Right cardiac atrium (tissue), 5 donors: ENCODE measurements at regions not wholly inside any gene's neighbourhood (a gene's known extent, or its start where the extent isn't known, plus 50 kb on each side); places are given as distances from the start of the nearest gene placed in this dataset.

Experiments
- ATAC-seq, 2 donors: fragments of 200-7000 bp; cut with Tn5 transposase; one replicate each; pipeline versions ENCODE4 v1.8.0 to v1.9.1; 2020; ENCODE audit warnings: moderate library complexity in 2 of 2, mild to moderate bottlenecking in 1 of 2
- DNase-seq, 3 donors: peaks; one replicate each; pipeline ENCODE4 v3.0.0-alpha.2; 2020
- H3K27ac ChIP-seq: one replicate; pipeline ENCODE4 v1.5.1; 2013; ENCODE audit warnings: mild to moderate bottlenecking, low read length, control low read depth, moderate library complexity
- H3K27me3 ChIP-seq: one replicate; pipeline ENCODE4 v1.6.1; 2013; ENCODE audit not compliant: control insufficient read depth, insufficient read depth
- H3K4me1 ChIP-seq: one replicate; pipeline ENCODE4 v1.6.1; 2013; ENCODE audit warnings: low read length; ENCODE audit not compliant: control insufficient read depth, insufficient read depth
- H3K4me3 ChIP-seq: one replicate; pipeline ENCODE4 v1.5.1; 2013; ENCODE audit warnings: low read length, control low read depth
- H3K9me3 ChIP-seq: one replicate; pipeline ENCODE4 v1.6.1; 2013; ENCODE audit warnings: low read length; ENCODE audit not compliant: control insufficient read depth
- WGBS: extraction: QIAGEN DNeasy Blood & Tissue Kit; methylation state at CpG from one replicate; pipeline ENCODE4 v1.1.7; 2013; 5-methylcytosine and 5-hydroxymethylcytosine counted together
- intact Hi-C, 4 donors: fragments of 100-400 bp; cut with DNase I; formaldehyde crosslinking; loops; one replicate each; pipeline versions ENCODE4 v1.11.0 to v1.14.0; 2022 to 2023
- donor health status: healthy with polysubstance abuse.
- donor health status: DM: no; HTN: yes; CAD: no.
- donor health status: DM: no; HTN: no; CAD: no.
- donor health status: DM: no; HTN: yes; CAD: no; lungs with severe emphysema.
- donor health status: DM: yes; HTN: yes; CAD: no.

DNA sequence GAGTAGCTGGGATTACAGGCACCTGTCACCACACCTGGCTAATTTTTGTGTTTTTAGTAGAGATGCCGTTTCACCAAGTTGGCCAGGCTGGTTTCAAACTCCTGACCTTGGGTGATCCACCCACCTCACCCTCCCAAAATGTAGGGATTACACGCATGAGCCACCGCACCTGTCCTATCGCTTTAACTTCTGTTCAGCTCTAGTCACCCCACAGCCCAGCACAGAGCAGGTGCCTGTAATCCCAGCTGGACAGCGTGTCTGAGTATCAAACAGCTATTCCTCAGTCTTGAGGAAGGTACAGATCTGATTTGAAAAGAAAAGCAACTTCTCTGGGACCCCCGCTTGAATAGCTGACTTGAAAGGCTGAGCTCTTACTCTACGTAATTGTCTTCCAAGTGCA, 149.1 kb downstream of the CTTN start:
- 66% methylated on average over 7 of the region's 7 CpGs for WGBS
- no peak for ATAC-seq
- intact Hi-C loops, result no loop called here

DNA sequence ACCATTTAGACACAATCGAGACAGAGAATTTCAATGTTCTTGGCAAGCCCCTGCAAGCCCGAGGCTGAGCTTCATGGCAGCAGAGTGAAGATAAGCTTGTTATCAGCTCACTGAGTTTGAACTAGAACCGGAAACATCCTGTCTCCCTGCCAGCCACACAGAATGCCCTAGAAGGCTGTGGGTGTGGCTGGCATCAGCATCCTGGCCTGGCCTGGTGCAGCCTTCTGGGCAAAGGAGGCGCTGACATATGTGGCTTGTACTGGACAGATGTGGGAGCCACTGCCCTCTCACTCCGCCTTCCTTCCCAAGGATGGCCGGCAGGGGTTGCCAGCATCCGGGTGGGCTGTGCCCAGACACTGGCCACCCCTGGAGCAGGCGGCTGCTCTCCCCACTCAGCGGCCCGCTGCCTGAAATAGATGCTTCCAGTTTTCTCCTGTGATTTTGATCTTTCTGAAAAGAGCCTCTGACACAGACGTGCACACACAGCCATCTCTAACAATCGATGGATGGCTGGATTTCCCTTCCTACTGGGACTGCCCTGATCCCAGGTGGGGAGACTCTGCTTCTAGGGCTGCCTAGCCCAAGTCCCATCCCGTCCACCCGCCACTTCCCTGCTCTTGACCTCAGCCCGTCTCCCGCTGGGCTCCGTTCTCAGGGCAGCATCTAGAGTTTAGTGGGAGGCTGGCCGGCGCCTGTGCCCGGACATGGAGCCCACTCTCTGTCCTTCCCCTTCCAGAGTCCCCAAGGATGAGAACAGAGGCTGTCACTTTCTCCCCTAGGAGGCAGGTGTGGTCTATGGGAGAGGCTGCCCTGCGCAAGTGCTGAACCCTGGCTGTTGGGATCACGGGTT, 149.7 kb downstream of the CTTN start:
- intact Hi-C loops, result no loop called here
- Histone ChIP-seq H3K27me3 (no peaks in the 10 kb centered on the region), H3K4me1 (no peaks in the 10 kb centered on the region), H3K27ac (no peak overlapping the region), H3K4me3 (no peak overlapping the region), H3K9me3 (no peaks in the 10 kb centered on the region)
- ATAC-seq (peak; percentile 62 to 75), DNase-seq (no peak)
- 61% methylated on average over 22 of the region's 22 CpGs for WGBS

More for the DNA sequence above, 149.1 kb downstream of the CTTN start:
- Histone ChIP-seq H3K27me3 (no peaks in the 10 kb centered on the region), H3K27ac (no peak overlapping the region), H3K4me3 (no peak overlapping the region), H3K9me3 (no peaks in the 10 kb centered on the region), H3K4me1 (no peaks in the 10 kb centered on the region)
- no peak for DNase-seq

GRCh38 chr11:70548976-70549375, 150.6 kb downstream of the CTTN start:
- DNase-seq, result no peak
- Histone ChIP-seq H3K27me3 (no peaks in the 10 kb centered on the region), H3K4me1 (no peaks in the 10 kb centered on the region), H3K27ac (no peak overlapping the region), H3K9me3 (no peaks in the 10 kb centered on the region), H3K4me3 (no peak overlapping the region)
- intact Hi-C loops, result no loop called here
- WGBS, result 83% methylated on average over 15 of the region's 15 CpGs
- no peak for ATAC-seq

DNA sequence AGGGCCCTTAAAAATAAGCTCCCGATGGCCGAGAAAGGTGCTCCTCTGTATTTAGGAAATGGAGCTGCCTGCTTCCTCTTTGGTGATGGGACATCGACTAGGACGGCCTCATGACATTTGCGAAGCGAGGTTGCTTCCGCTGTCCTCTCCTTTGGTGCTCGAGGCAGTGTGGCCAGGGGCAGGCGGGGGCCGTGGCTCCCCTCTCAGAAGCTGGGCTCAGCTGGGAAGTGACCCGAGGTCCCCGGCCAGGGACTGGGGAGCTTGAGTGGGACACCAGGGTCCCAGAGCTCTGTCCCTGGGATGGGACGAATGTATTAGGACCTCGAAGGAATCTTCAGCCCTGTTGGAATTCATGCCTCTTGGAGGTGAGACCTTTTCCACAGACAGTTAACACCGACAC, 151.1 kb downstream of the CTTN start:
- no peak overlapping the region for H3K4me3 ChIP-seq
- no peak for DNase-seq
- H3K27ac ChIP-seq, result no peak overlapping the region
- WGBS, result 84% methylated on average over 15 of the region's 15 CpGs
- H3K27me3 ChIP-seq, result no peaks in the 10 kb centered on the region
- intact Hi-C loops, result no loop called here
- ATAC-seq, result no peak
- no peaks in the 10 kb centered on the region for H3K4me1 ChIP-seq
- H3K9me3 ChIP-seq, result no peaks in the 10 kb centered on the region

DNA sequence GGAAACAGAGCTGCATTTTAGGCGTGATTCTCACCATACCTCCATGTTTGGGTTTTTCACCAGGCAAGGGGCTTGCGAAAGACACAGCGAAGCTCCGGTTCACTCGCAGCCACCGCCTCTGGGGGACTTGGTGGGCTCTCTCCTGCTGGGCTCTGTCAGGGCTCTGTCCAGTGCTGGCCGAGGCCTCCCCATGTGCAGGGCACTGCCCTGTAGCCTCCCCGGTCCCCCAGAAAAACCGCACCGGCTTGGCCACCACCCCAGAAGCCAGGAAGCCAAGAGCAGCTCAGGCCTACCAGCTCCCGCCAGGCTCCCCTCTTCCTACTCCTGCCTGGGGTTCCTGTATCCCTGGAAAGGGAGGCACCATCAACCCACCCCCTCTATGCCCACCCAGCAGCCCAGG, 151.5 kb downstream of the CTTN start:
- WGBS, result 92% methylated on average over 11 of the region's 11 CpGs
- no peak for DNase-seq

GRCh38 chr11:70550456-70551195, 152.3 kb downstream of the CTTN start:
- WGBS, result 92% methylated on average over 22 of the region's 22 CpGs
- Histone ChIP-seq H3K4me3 (no peak overlapping the region), H3K9me3 (no peaks in the 10 kb centered on the region), H3K4me1 (no peaks in the 10 kb centered on the region), H3K27me3 (no peaks in the 10 kb centered on the region), H3K27ac (no peak overlapping the region)
- intact Hi-C loops, result no loop called here
- no peak for ATAC-seq
- no peak for DNase-seq

More for the DNA sequence above, 151.5 kb downstream of the CTTN start:
- Histone ChIP-seq H3K4me3 (no peak overlapping the region), H3K4me1 (no peaks in the 10 kb centered on the region), H3K27me3 (no peaks in the 10 kb centered on the region), H3K27ac (no peak overlapping the region), H3K9me3 (no peaks in the 10 kb centered on the region)
- no peak for ATAC-seq
- intact Hi-C loops, result no loop called here

DNA sequence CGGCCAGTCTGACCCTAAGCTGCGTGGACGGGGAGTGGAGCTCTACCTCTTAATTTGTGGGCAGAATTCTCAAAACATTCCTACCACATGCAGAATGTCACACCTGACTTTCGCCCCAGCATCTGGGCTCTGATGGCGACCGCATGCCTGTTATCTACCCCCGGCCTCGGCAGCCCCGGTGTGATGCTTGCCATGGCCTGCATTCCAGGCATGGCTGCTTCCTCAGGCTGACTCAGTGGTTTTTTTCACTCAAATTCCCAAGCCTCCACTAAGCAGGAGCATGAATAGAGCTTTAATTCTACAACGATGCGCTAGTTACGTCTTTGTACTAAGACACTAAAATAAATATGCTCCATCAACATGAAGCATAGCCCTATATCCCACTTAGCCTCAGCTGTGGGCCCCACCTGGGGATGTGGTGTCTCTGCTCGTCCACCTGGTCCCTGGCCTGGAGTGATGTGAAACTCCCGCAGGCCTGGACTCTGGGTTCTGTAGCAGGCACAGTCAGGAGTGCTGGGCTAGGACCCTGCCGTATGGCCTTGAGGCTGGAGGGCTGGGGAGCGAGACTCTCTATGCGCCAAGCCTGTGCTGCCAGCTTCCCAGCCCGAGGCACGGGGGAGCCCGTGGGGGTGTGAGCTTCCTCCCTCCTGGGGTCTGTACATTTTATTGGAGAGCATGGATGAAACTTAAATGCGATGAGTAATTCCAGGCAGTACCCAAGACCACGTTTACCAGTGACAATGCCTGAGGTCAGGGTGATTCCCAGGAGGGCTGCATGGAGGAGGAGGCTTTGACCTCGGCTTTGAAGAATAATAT, 153.2 kb downstream of the CTTN start:
- no peak overlapping the region for H3K27ac ChIP-seq
- H3K4me1 ChIP-seq, result no peaks in the 10 kb centered on the region
- DNase-seq (no peak), ATAC-seq (no peak)
- intact Hi-C loops, result no loop called here
- H3K4me3 ChIP-seq, result no peak overlapping the region
- WGBS, result 58% methylated on average over 23 of the region's 23 CpGs
- no peaks in the 10 kb centered on the region for H3K9me3 ChIP-seq
- no peaks in the 10 kb centered on the region for H3K27me3 ChIP-seq

- no peaks in the 10 kb centered on the region for H3K9me3 ChIP-seq
- H3K4me1 ChIP-seq, result no peaks in the 10 kb centered on the region
- no peak overlapping the region for H3K4me3 ChIP-seq
- intact Hi-C loops, result no loop called here
- DNase-seq, result no peak
- H3K27me3 ChIP-seq, result no peaks in the 10 kb centered on the region
- WGBS, result 81% methylated on average over 34 of the region's 34 CpGs
- ATAC-seq, result no peak
- no peak overlapping the region for H3K27ac ChIP-seq
Observed at GRCh38 chr11:70552167-70553150, 154.1 kb downstream of the CTTN start.

GRCh38 chr11:70555078-70555477, 156.7 kb downstream of the CTTN start:
- Histone ChIP-seq H3K27ac (no peak overlapping the region), H3K4me1 (no peaks in the 10 kb centered on the region), H3K27me3 (no peaks in the 10 kb centered on the region), H3K9me3 (no peaks in the 10 kb centered on the region), H3K4me3 (no peak overlapping the region)
- WGBS, result 86% methylated on average over 5 of the region's 5 CpGs
- DNase-seq (no peak), ATAC-seq (no peak)
- intact Hi-C loops, result no loop called here
